ENCODE measurements at regions not wholly inside any gene's neighbourhood (a gene's known extent, or its start where the extent isn't known, plus 50 kb on each side); places are given as distances from the start of the nearest gene placed in this dataset.

DNA sequence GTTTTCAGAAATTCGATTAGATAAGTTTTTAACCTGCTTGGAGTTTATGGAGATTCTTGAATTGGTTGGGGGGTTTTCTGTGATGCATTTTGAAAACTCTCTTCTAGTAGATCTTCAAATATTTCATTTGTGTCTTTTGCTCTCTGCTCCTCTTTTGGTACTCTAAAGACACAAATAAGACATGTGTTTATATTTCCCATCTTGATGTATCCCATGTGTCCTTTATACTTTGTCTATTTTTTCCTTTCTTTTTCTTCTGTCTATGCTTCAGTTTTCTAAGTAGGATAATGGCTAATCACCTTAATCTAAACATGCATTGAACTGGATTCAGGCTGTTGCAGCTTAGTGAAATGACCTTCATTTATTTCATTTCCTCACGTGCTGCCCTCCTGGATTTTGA lies 63.8 kb upstream of the C1orf87 start:
- Histone ChIP-seq H3K4me3 (ENCODE audit: insufficient read depth, low read depth, low read length, poor library complexity, severe bottlenecking) (no peak overlapping the region), H3K4me1 (ENCODE audit: control insufficient read depth, insufficient read depth, low read length, poor library complexity, severe bottlenecking) (no peaks in the 10 kb centered on the region), H3K27me3 (replicated peaks; ENCODE audit: control insufficient read depth, insufficient read depth, low read length, poor library complexity, severe bottlenecking) (no peaks in the 10 kb centered on the region), H3K27ac (ENCODE audit: insufficient read depth, low read length, poor library complexity, severe bottlenecking) (no peak overlapping the region), H3K9me3 (ENCODE audit: control insufficient read depth, low read length) (no peaks in the 10 kb centered on the region), H3K36me3 (ENCODE audit: control insufficient read depth, insufficient read depth, low read length) (no peaks in the 10 kb centered on the region)
- DNase-seq = no peak

- Histone ChIP-seq H3K4me1 (ENCODE audit: control insufficient read depth, insufficient read depth, low read length, poor library complexity, severe bottlenecking) (no peaks in the 10 kb centered on the region), H3K36me3 (ENCODE audit: control insufficient read depth, insufficient read depth, low read length) (no peaks in the 10 kb centered on the region), H3K9me3 (ENCODE audit: control insufficient read depth, low read length) (no peaks in the 10 kb centered on the region), H3K27me3 (replicated peaks; ENCODE audit: control insufficient read depth, insufficient read depth, low read length, poor library complexity, severe bottlenecking) (no peaks in the 10 kb centered on the region), H3K4me3 (ENCODE audit: insufficient read depth, low read depth, low read length, poor library complexity, severe bottlenecking) (no peak overlapping the region), H3K27ac (ENCODE audit: insufficient read depth, low read length, poor library complexity, severe bottlenecking) (no peak overlapping the region)
- DNase-seq = no peak
Observed at GRCh38 chr1:60136395-60136794, 62.8 kb upstream of the C1orf87 start.

- no peak for DNase-seq
- Histone ChIP-seq H3K9me3 (ENCODE audit: control insufficient read depth, low read length) (no peaks in the 10 kb centered on the region), H3K36me3 (ENCODE audit: control insufficient read depth, insufficient read depth, low read length) (no peaks in the 10 kb centered on the region), H3K27ac (ENCODE audit: insufficient read depth, low read length, poor library complexity, severe bottlenecking) (no peak overlapping the region), H3K27me3 (replicated peaks; ENCODE audit: control insufficient read depth, insufficient read depth, low read length, poor library complexity, severe bottlenecking) (no peaks in the 10 kb centered on the region), H3K4me1 (ENCODE audit: control insufficient read depth, insufficient read depth, low read length, poor library complexity, severe bottlenecking) (no peaks in the 10 kb centered on the region), H3K4me3 (ENCODE audit: insufficient read depth, low read depth, low read length, poor library complexity, severe bottlenecking) (no peak overlapping the region)
Observed at GRCh38 chr1:60134716-60135115, 61.1 kb upstream of the C1orf87 start.

- H3K36me3 ChIP-seq (ENCODE audit: control insufficient read depth, insufficient read depth, low read length) = no peaks in the 10 kb centered on the region
- no peak for DNase-seq
- H3K4me3 ChIP-seq (ENCODE audit: insufficient read depth, low read depth, low read length, poor library complexity, severe bottlenecking) = no peak overlapping the region
- H3K9me3 ChIP-seq (ENCODE audit: control insufficient read depth, low read length) = no peaks in the 10 kb centered on the region
- no peak overlapping the region for H3K27ac ChIP-seq (ENCODE audit: insufficient read depth, low read length, poor library complexity, severe bottlenecking)
- H3K27me3 ChIP-seq (replicated peaks; ENCODE audit: control insufficient read depth, insufficient read depth, low read length, poor library complexity, severe bottlenecking) = no peaks in the 10 kb centered on the region
- no peaks in the 10 kb centered on the region for H3K4me1 ChIP-seq (ENCODE audit: control insufficient read depth, insufficient read depth, low read length, poor library complexity, severe bottlenecking)
Observed at GRCh38 chr1:60133848-60134247, 60.3 kb upstream of the C1orf87 start.

DNA sequence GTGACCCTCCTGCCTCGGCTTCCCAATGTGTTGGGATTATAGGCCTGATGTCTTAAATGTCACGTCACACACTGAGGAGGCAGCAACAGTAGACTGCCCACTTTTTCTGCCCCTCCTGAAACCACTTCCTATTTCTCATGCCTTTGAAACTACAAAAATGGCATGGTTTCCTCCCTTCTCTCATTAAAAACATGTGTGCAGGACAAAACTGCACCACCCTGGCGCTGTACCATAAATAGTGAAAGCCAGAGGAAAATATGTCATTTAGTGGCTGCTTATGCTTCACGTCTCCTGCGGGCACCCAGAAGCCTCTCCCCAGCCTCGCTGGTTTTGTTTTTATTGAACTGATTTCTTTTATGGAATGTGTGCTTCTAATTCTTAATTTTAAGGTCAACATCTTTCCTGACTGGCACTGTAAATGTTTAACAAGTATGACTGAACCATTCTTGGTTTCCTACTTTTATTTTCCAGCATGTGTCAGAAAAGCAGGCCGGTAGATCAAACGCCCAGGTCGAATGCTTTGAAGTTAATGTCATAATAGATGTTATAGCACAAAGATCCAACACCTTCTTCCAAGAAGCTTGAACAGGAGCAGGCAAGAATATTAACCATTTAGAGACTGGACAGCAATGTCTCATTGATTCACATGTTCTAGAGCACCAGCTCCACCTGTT lies 59.6 kb upstream of the C1orf87 start:
- Histone ChIP-seq H3K9me3 (ENCODE audit: control insufficient read depth, low read length) (no peaks in the 10 kb centered on the region), H3K4me3 (ENCODE audit: insufficient read depth, low read depth, low read length, poor library complexity, severe bottlenecking) (no peak overlapping the region), H3K27me3 (replicated peaks; ENCODE audit: control insufficient read depth, insufficient read depth, low read length, poor library complexity, severe bottlenecking) (no peaks in the 10 kb centered on the region), H3K36me3 (ENCODE audit: control insufficient read depth, insufficient read depth, low read length) (no peaks in the 10 kb centered on the region), H3K4me1 (ENCODE audit: control insufficient read depth, insufficient read depth, low read length, poor library complexity, severe bottlenecking) (no peaks in the 10 kb centered on the region), H3K27ac (ENCODE audit: insufficient read depth, low read length, poor library complexity, severe bottlenecking) (no peak overlapping the region)
- DNase-seq = no peak

- DNase-seq = no peak
- H3K4me1 ChIP-seq (ENCODE audit: control insufficient read depth, insufficient read depth, low read length, poor library complexity, severe bottlenecking) = no peaks in the 10 kb centered on the region
- no peak overlapping the region for H3K27ac ChIP-seq (ENCODE audit: insufficient read depth, low read length, poor library complexity, severe bottlenecking)
- no peaks in the 10 kb centered on the region for H3K27me3 ChIP-seq (replicated peaks; ENCODE audit: control insufficient read depth, insufficient read depth, low read length, poor library complexity, severe bottlenecking)
- no peaks in the 10 kb centered on the region for H3K9me3 ChIP-seq (ENCODE audit: control insufficient read depth, low read length)
- no peaks in the 10 kb centered on the region for H3K36me3 ChIP-seq (ENCODE audit: control insufficient read depth, insufficient read depth, low read length)
- no peak overlapping the region for H3K4me3 ChIP-seq (ENCODE audit: insufficient read depth, low read depth, low read length, poor library complexity, severe bottlenecking)
Observed at GRCh38 chr1:60132108-60132507, 58.5 kb upstream of the C1orf87 start.

DNA sequence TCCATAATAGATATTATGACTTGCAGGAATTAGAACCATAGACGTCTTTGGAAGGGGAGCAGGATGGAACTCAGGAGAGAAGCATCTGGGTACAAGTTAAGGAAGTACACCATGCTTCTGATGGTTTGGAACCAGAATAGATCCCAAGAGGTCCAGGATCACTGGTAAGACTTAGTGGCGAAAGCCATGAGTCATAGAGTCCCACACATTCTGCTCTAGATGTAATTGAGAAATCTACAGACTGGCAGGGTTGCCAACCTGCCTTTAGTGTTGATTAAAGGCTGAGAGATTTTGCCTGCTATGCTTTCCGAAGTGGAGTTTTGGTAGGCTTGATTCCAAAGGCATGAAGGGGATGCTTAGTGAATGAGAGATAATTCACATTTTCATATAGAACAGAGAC lies 57.1 kb upstream of the C1orf87 start:
- H3K27me3 ChIP-seq (replicated peaks; ENCODE audit: control insufficient read depth, insufficient read depth, low read length, poor library complexity, severe bottlenecking) = no peaks in the 10 kb centered on the region
- no peak overlapping the region for H3K27ac ChIP-seq (ENCODE audit: insufficient read depth, low read length, poor library complexity, severe bottlenecking)
- H3K36me3 ChIP-seq (ENCODE audit: control insufficient read depth, insufficient read depth, low read length) = no peaks in the 10 kb centered on the region
- no peaks in the 10 kb centered on the region for H3K4me1 ChIP-seq (ENCODE audit: control insufficient read depth, insufficient read depth, low read length, poor library complexity, severe bottlenecking)
- no peak for DNase-seq
- no peaks in the 10 kb centered on the region for H3K9me3 ChIP-seq (ENCODE audit: control insufficient read depth, low read length)
- H3K4me3 ChIP-seq (ENCODE audit: insufficient read depth, low read depth, low read length, poor library complexity, severe bottlenecking) = no peak overlapping the region

DNA sequence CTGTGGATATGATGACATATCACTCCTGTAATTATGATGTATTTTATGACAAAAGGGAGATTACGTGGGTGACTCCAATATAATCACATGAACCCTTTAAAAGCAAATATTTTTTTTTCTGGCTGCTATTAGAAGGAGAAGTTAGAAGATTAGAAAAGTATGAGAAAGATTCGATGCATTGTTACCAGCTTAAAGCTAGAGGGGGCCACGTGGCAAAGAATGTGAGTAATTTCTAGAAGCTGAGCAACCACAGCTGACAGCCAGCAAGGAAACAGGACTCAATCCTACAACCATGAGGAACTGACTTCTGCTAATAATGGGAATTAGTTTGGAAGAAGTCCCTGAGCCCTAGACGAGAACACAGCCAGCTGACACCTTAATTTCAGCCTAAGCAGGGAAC lies 56.3 kb upstream of the C1orf87 start:
- Histone ChIP-seq H3K27me3 (replicated peaks; ENCODE audit: control insufficient read depth, insufficient read depth, low read length, poor library complexity, severe bottlenecking) (no peaks in the 10 kb centered on the region), H3K9me3 (ENCODE audit: control insufficient read depth, low read length) (no peaks in the 10 kb centered on the region), H3K36me3 (ENCODE audit: control insufficient read depth, insufficient read depth, low read length) (no peaks in the 10 kb centered on the region), H3K4me1 (ENCODE audit: control insufficient read depth, insufficient read depth, low read length, poor library complexity, severe bottlenecking) (no peaks in the 10 kb centered on the region), H3K4me3 (ENCODE audit: insufficient read depth, low read depth, low read length, poor library complexity, severe bottlenecking) (no peak overlapping the region), H3K27ac (ENCODE audit: insufficient read depth, low read length, poor library complexity, severe bottlenecking) (no peak overlapping the region)
- DNase-seq = no peak

DNA sequence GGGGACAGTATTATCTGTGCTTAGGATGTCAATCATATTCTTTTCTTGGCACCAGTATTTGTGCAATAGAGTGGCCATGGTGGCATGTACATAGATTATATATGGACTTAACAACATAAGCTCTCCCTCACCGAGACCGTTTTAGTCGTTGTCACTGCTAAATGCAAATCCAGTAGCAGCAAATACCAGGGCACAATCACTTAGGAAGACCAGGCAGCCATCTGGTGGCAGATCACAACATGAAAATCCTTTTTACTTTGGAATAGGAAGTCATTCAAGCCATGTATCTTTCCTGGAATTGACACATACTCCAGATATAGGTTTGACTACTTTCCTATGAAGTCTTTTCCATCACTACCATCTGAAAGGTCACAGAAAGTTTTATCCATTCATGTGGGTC lies 53.2 kb upstream of the C1orf87 start:
- no peaks in the 10 kb centered on the region for H3K36me3 ChIP-seq (ENCODE audit: control insufficient read depth, insufficient read depth, low read length)
- DNase-seq = no peak
- no peak overlapping the region for H3K27ac ChIP-seq (ENCODE audit: insufficient read depth, low read length, poor library complexity, severe bottlenecking)

More for the DNA sequence above, 53.2 kb upstream of the C1orf87 start:
- no peaks in the 10 kb centered on the region for H3K27me3 ChIP-seq (replicated peaks; ENCODE audit: control insufficient read depth, insufficient read depth, low read length, poor library complexity, severe bottlenecking)
- no peaks in the 10 kb centered on the region for H3K4me1 ChIP-seq (ENCODE audit: control insufficient read depth, insufficient read depth, low read length, poor library complexity, severe bottlenecking)
- H3K9me3 ChIP-seq (ENCODE audit: control insufficient read depth, low read length) = no peaks in the 10 kb centered on the region
- H3K4me3 ChIP-seq (ENCODE audit: insufficient read depth, low read depth, low read length, poor library complexity, severe bottlenecking) = no peak overlapping the region

Data from effector memory CD4-positive, alpha-beta T cell (primary cell).